HFFc6 (cell line): ENCODE measurements at regions not wholly inside any gene's neighbourhood (a gene's known extent, or its start where the extent isn't known, plus 50 kb on each side); places are given as distances from the start of the nearest gene placed in this dataset.

Source experiments
- DNase-seq: peaks from one replicate; pipeline ENCODE4 v3.0.0-alpha.2; 2018
- H3K27ac Mint-ChIP-seq: 2 replicates; pipeline ENCODE4 v1.8.0; 2020; ENCODE audit warnings: mild to moderate bottlenecking, mixed read lengths
- H3K27me3 Mint-ChIP-seq: 2 replicates; pipeline ENCODE4 v1.8.0; 2021; ENCODE audit warnings: mild to moderate bottlenecking, moderate library complexity, mixed read lengths; ENCODE audit not compliant: insufficient read depth
- H3K36me3 Mint-ChIP-seq: 2 replicates; pipeline ENCODE4 v1.8.0; 2021; ENCODE audit warnings: low read depth, mixed read lengths
- H3K4me1 Mint-ChIP-seq: 2 replicates; pipeline ENCODE4 v1.8.0; 2020; ENCODE audit warnings: low read depth, mixed read lengths
- H3K4me3 Mint-ChIP-seq: 2 replicates; pipeline ENCODE4 v1.8.0; 2020; ENCODE audit warnings: mild to moderate bottlenecking, moderate library complexity, mixed read lengths
- H3K9me3 Mint-ChIP-seq: 2 replicates; pipeline ENCODE4 v1.8.0; 2020; ENCODE audit warnings: mild to moderate bottlenecking, mixed read lengths
- TF ChIP-seq, protein P1 (sequence below): fragments of 200-600 bp; sonication (generic); IDR thresholded peaks from 2 replicates; pipeline ENCODE4 v1.5.0; 2021; ENCODE audit warnings: antibody characterized with exemption, mild to moderate bottlenecking

- Mint-ChIP-seq H3K36me3 (no peaks in the 10 kb centered on the region), H3K27ac (no peak overlapping the region), H3K27me3 (no peaks in the 10 kb centered on the region), H3K4me1 (no peaks in the 10 kb centered on the region), H3K4me3 (no peak overlapping the region), H3K9me3 (peaks cover 9% of the 10 kb centered on the region; the same call in 1 of the 2 replicates)
- TF ChIP-seq, protein P1, sequence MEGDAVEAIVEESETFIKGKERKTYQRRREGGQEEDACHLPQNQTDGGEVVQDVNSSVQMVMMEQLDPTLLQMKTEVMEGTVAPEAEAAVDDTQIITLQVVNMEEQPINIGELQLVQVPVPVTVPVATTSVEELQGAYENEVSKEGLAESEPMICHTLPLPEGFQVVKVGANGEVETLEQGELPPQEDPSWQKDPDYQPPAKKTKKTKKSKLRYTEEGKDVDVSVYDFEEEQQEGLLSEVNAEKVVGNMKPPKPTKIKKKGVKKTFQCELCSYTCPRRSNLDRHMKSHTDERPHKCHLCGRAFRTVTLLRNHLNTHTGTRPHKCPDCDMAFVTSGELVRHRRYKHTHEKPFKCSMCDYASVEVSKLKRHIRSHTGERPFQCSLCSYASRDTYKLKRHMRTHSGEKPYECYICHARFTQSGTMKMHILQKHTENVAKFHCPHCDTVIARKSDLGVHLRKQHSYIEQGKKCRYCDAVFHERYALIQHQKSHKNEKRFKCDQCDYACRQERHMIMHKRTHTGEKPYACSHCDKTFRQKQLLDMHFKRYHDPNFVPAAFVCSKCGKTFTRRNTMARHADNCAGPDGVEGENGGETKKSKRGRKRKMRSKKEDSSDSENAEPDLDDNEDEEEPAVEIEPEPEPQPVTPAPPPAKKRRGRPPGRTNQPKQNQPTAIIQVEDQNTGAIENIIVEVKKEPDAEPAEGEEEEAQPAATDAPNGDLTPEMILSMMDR: no peak
- no peak for DNase-seq
Observed at GRCh38 chr5:60410427-60410826, 289.5 kb downstream of the DEPDC1B start.

DNA sequence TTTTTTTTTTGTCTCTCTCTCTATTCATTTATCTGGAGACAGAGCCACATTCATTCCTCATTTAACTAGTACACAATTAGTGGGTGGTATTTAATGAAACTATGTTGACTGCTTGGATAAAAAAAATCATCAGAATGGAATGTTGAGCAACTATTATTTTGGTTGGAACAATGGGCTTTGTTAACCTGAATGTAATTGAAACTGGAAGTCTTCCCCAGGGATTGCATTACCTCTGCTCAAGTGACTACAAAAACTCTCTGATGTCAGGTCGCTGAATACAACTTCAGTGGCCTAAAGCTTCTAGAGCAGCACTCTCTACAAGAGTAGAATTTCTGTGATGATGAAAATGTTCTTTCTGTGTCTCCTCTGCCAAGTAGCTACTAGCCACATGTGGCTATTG lies 295.8 kb downstream of the DEPDC1B start:
- TF ChIP-seq, protein P1: no peak
- Mint-ChIP-seq H3K9me3 (peaks cover 5% of the 10 kb centered on the region; the same call in 1 of the 2 replicates), H3K36me3 (no peaks in the 10 kb centered on the region), H3K27ac (no peak overlapping the region), H3K4me1 (no peaks in the 10 kb centered on the region), H3K4me3 (no peak overlapping the region), H3K27me3 (no peaks in the 10 kb centered on the region)
- DNase-seq: no peak

GRCh38 chr5:60403343-60404006 lies 296.5 kb downstream of the DEPDC1B start:
- Mint-ChIP-seq H3K27ac (no peak overlapping the region), H3K4me1 (no peaks in the 10 kb centered on the region), H3K36me3 (no peaks in the 10 kb centered on the region), H3K4me3 (no peak overlapping the region), H3K9me3 (peaks cover 5% of the 10 kb centered on the region; the same call in 1 of the 2 replicates), H3K27me3 (no peaks in the 10 kb centered on the region)
- no peak for DNase-seq
- TF ChIP-seq, protein P1: no peak

DNA sequence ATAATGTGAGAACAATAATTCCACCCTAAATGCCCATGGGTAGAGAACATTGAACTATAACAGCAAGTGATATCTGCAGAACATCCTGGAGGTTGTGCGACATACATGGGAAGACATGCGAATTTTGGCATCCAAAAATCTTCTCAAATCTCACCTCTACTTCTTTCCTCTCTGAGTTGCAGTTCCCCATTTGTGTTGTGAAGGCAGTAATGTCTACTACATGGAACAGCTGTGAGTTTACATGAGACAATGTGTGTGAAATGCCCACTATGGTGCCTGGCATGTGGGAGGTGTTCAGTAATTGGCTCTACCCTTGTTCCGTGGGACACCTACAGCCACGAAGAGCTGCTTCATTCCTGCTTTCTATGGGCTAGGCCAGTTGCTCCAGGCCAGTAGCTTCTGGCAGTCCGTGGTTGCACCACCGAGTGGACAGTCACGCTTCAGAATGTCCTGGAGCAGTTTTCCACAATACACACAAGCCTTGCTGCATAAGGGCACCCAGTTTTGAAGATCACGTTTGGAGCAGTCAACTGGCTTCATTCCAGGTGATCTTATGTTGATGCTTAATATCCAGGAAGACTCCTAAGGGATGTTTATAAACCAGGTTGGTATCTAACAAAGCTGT lies 297.7 kb downstream of the DEPDC1B start:
- H3K27me3 Mint-ChIP-seq: no peaks in the 10 kb centered on the region
- TF ChIP-seq, protein P1: no peak
- no peak overlapping the region for H3K27ac Mint-ChIP-seq
- no peaks in the 10 kb centered on the region for H3K36me3 Mint-ChIP-seq
- no peak overlapping the region for H3K4me3 Mint-ChIP-seq
- DNase-seq: no peak
- H3K4me1 Mint-ChIP-seq: no peaks in the 10 kb centered on the region
- H3K9me3 Mint-ChIP-seq: peaks cover 5% of the 10 kb centered on the region; the same call in 1 of the 2 replicates

GRCh38 chr5:60401526-60401925 lies 298.4 kb downstream of the DEPDC1B start:
- no peak for DNase-seq
- H3K36me3 Mint-ChIP-seq: no peaks in the 10 kb centered on the region
- no peak overlapping the region for H3K27ac Mint-ChIP-seq
- H3K27me3 Mint-ChIP-seq: no peaks in the 10 kb centered on the region
- no peaks in the 10 kb centered on the region; the same call in 1 of the 2 replicates for H3K9me3 Mint-ChIP-seq
- H3K4me3 Mint-ChIP-seq: no peak overlapping the region
- TF ChIP-seq, protein P1: no peak
- H3K4me1 Mint-ChIP-seq: no peaks in the 10 kb centered on the region
